Gastrocnemius medialis (tissue), 4 donors: ENCODE measurements at regions not wholly inside any gene's neighbourhood (a gene's known extent, or its start where the extent isn't known, plus 50 kb on each side); places are given as distances from the start of the nearest gene placed in this dataset.

Source experiments
- CTCF ChIP-seq, 5 experiments: fragments of 450-650 bp in 3 of 5; fragments of 200-600 bp in 2 of 5; sonication (generic) in 2 of 5; IDR thresholded peaks in 4 of 5; conservative IDR thresholded peaks in 1 of 5; 1 replicate in 4 of 5; 2 replicates in 1 of 5; pipeline ENCODE4 v1.5.1; 2016 to 2019; ENCODE audit warnings: antibody characterized with exemption in 5 of 5, mild to moderate bottlenecking in 3 of 5, moderate library complexity in 3 of 5
- POLR2A ChIP-seq, 2 donors: fragments of 450-650 bp; IDR thresholded peaks; one replicate each; pipeline ENCODE4 v1.6.1; 2017; ENCODE audit warnings: antibody characterized with exemption in 2 of 2, mild to moderate bottlenecking in 2 of 2, moderate library complexity in 2 of 2

GRCh38 chr13:83311886-83312577 is 570.2 kb downstream of the SLITRK1 start:
- TF ChIP-seq CTCF (IDR thresholded peaks at IDR 0.05 in 4 of 5, conservative IDR thresholded peaks at IDR 0.05 in 1 of 5) (no peak), POLR2A (IDR thresholded peaks at IDR 0.05) (no peak)
